NCI-H1694 treated with DMSO at 0.1 percent for 48 hours (cell line): ENCODE measurements at regions not wholly inside any gene's neighbourhood (a gene's known extent, or its start where the extent isn't known, plus 50 kb on each side); places are given as distances from the start of the nearest gene placed in this dataset.

Experiments used
- DNase-seq: peaks from one replicate; lab custom pipeline; 2025; lab: John Stamatoyannopoulos, UW

DNA sequence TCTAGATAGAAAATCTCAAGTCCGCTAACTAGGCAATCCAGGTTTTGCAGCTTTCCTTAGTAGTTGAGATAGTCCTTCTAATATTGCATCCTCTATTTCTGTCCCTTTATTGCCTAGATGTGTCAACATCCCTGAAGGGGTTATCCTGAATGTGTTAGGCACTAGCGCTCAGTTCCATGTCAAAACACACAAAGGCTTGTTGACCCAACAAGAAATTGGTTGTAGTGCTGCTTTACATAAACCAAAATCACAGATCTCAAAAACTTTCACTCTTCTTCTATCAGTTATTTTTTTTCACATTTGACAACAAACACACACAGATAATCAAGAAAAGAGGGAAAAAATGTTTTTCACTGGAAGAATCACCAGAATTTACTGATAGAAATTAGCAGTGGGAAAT, 51.4 kb upstream of the SOX2 start:
- DNase-seq = no peak

DNA sequence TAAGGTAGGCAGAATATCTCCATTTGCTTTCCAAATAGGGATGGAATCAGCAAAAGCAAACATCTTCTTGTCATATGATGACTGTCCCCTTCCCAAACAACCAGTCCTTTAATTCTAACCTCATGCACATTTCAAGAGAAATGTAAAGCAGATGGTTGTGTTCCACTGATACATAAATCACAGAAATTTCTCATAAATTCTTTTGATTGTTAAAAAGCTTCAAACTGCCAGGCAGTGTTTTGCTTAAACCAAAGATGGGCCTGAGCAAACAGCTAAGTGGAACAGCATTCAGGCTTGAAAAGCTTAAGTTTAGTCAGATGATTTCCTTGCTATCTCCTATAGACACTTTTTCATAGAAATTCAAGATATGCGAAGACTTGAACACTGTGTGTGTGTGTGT, 74.3 kb upstream of the SOX2 start:
- no peak for DNase-seq

DNA sequence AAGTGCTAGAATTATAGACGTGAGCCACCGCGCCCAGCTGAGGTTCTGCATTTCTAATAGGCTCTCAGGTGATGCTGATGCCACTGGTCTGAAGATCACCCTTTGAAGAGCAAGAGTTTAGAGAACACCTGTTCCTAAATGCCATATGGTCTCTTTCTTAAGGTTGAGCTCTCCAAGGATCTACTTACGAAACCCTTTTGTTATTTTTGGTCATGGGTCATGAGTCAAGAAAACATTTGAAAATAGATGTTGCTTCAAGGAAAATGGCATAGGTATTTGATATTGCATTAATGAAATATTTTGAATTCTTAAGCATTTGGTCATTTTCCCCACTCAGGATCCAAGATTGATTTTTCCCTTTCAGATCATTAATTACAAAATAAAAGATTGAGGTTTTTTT, 74.7 kb upstream of the SOX2 start:
- DNase-seq = no peak

DNA sequence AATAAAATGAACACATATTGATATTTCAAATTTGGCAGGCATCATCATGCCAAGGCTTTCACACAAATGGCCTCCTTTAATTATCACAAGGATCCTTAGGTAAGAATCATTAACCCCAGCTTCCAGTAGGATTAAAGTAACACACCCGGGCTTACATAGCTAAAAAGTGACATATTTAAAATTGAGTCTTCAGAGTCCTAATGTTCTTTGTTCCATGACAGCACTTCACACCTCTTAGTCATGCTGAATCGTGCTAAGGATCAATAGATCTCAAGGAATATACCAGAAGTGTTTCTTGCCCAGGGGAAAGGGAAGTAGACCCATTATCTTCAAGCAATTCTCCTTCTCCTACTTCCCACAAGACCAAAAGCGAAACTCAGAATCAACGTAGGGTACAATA, 76.6 kb upstream of the SOX2 start:
- no peak for DNase-seq

DNA sequence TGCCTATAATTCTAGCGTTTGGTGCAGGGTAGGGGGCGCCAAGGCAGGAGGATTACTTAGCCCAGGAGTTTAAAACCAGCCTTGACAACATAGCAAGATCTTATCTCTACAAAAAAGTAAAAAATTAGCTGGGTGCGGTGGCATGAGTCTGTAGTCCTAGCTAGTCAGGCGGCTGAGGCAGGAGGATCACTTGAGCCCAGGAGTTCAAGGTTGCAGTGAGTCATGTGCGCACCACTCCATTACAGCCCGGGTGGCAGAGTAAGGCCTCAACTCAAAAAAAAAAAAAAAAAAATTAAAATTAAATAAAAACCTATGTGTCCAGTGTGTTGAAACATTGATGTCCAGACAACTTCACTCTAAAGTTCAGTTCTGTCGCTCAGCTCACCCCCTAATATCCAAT, 78.2 kb upstream of the SOX2 start:
- no peak for DNase-seq

DNA sequence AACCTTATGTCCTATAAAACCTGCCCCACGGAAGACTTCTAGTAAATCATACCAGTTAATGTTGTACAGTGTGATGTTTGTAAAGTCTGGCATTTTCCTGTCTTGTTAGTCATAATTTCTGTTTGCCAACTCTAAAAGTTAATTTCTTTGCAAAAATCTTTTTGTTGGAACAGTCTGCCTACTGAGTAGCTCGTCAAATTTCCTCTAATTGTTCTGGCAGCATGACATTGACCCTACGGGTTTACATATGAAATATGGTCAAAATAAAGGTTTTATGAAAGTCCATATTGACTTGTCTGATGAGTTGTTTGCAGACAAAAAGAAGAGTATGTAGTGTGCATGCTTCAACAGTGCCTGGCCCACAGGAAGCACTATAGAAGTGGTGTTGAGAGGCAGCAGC, 79.8 kb upstream of the SOX2 start:
- no peak for DNase-seq

DNA sequence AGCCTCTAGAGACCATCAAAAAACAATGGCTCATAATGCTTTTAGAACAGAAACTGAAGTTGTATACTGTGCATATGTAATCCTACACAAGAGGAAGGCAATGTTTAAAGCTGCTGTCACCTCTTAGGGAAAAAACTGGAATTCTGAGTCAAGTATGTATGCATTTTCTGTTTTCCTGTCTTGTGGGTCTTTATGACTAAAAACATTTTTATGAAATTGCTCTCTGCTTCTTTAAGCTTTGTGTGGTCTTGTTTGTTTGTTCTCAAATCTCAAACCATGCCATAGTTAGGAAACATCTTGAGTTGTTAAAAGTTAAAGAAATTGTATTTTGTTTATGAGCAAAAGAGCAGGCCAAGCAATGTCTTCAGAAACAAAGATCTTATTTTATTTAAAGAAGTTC, 80.9 kb upstream of the SOX2 start:
- no peak for DNase-seq

DNA sequence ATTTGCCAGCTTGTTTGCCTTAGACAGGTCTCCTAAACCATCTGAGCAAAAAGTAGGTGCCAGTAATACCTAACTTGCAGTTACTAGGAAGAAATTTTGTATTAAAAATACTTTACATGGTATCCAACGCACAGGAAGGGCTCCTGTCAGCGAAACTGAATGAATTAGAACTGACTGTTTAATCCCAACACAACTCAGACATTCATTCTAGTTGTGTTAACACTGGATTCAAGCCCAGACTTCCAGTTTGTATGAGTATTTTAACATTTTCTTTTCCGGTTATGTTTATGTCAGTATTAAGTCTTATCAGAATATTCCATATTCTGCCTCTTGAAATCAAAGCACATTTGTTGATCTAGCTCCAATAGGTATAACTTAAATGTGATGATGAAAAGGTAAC, 82.0 kb upstream of the SOX2 start:
- no peak for DNase-seq

DNA sequence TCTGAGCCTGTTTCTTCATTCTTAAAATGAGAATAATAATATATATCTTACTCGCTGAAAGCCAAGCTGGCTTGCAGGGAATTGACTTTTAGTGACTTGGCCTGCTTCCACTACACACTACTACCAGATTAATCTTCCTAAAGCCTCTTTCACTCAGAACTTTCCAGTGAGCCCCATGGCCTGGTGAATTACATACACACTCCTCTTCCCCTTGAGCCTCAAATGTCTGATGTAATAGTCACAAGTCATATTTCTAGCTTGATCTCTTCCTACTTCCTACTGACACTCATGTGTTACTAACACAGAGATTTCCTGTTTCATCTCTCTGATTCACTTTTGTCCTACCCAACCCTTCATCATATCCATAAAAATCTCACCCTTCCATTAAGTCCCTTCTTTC, 82.7 kb upstream of the SOX2 start:
- no peak for DNase-seq

DNA sequence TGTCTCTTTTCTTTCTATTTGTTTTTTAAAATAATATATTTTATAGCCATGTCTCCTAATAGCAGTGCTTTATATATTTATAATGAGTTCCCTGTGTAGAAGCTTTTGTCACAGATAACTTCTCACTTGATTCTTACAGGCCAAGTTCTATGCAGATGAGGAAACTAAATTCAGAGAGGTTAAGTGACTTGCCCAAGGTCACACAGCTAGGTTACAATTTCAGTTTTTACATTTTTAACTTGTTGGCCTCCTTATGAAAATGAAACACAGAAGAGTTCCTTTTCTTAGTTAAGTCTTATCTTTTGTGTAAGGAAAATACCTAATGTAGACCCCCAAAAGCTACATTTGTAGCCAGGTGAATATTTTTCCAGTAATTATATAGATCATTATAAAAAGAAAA, 83.3 kb upstream of the SOX2 start:
- no peak for DNase-seq

DNA sequence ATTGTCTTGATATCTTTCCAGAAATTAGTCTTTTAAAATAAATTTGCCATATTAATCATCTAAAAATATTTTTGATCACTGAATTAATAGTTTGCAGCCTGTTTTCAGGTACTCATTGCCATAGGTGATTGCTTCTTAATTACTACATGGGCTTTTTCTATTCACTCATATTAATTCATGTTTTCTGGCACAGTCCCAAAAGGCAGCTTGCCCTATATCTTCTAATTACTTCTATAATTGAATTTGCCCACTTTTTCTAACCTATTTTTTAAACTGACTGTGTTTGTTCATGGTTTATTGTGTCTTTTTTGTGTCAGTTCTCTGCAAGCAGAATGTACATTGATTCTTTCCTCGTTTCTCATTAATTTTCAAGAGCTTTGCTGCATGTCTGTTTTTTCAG, 85.7 kb upstream of the SOX2 start:
- DNase-seq = no peak

DNA sequence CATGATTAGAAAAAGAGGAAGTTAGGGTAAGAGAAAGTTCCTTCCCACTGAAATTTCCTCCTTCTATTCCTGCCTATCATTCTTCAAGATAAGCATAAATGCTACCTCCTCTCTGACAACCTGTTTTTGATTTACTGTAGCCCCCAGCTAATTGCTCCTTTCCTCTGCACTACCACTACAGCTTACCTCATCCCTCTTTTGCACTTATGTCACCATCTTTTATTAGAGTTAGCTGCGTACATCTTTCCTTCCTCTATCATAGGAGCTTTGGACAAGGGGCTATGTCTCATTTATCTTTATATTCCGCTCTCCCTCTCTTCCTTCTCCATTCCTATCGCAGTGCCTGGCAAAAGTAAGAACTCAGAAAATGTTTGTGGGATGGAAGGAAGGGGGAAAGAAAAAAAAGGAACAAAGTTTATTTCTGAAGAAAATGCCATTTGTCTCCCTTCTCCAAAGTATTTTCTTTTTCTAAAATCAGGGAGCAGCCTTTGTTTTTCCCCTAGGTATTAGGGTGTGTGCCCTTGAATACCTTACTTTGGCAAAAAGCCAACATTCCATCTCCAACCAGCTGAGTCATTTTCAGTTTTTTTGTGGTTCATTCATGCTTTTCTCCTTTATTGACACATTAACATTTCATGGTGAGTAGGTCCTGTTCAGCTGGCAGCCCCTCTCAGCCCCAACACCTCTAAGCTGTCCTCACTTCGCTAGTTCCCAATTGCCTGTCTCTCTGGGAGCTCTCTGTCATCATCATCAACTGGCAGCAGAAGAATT, 87.6 kb upstream of the SOX2 start:
- no peak for DNase-seq

DNA sequence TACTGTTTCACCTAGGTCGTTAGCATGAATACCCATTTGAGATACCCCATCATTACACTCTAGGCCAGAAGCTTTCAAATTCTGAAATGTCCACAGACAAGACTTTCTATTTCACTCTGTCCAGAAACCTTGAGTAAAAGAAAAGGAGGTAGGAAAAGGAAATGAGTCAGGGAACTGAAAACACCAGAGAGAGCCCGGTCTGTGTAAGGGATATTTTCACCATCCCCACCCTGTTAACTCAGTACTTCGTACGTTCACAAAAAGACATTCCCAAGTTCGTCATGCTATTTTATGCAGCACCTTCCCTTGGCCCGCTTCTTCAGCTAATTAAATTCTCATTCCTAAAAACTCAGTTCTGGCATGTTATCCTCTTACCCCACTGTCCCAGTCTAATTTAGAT, 89.4 kb upstream of the SOX2 start:
- DNase-seq = no peak

DNA sequence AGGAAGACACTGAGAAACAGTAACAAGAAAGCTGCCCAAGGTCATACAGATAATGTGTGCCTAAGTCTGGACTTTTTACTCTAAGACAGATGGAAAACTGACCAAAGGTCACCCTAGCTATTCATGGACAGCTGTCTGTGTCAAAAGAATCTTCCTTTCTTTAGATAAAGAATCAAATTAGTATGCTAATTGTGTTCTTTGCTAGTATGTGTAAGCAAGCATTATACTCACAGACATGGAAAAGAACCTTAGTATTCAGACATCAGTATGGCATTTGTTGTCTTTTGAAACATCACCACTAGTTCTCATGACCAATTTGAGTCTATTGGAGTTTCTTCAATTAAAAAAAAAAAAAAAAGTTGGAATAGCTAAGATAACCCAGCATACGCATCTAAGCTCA, 91.8 kb upstream of the SOX2 start:
- DNase-seq = no peak

DNA sequence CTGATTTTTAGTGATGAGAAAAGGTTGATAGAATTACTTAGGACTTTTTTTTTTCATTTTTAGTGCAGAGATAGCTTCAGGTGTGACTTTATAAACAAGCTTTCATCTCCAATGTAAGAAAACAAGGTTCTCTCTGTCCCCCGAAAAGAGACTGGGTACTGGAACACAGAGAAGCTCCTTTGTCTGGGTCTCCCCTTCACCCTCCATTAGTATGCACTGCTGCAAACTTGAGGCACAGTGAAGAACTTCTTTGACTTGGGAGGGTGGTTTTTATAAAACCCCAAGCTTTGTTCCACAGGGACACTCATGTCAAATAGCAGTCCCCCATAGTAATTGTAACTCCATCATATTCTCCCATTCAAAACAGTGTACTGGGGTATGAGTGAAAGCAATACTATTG, 93.5 kb upstream of the SOX2 start:
- no peak for DNase-seq

DNA sequence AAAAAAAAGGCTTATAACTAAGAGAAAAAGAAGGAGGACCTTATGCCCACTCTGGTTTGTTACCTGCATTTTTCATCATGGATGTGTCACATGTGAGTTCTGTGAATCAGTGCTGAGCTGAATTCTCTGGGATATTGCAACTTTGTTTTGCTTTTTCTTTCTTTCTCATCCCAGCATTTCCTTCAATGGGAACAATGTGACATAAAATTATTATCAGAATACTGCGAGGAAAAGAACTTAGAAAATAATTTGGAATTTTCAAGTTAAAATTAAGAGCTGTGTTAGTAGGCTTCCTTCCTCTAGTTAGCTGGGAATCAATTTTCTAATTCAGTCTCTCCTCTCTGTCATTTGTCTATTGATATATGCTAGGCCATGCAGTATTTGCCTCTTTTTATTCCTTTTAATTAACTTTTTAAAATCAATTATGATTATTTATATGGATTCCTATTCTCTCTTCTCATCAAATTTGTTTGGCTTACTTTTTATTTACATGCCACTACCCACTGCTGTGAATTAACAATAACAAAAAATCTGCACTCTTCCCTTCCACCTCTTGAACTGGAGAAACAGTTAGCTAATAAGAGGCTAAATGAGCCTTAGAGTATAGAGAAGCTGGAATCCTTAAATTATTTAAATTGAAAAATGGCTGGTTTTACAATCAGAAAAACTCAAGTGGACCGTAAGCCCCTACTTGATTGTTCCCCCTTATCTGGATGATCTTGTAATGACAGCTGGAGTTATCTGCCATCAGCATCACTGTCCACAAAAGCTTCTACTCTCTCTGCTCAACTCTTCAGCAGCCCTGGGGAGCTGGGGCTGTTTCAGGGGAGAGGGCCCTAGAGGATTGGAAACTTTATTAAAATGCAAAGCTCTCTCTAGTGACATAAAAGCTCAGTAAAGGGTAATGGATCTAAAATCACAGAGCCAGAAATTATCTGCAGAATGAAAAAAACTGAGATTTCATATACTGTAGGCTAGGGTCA, 95.3 kb upstream of the SOX2 start:
- DNase-seq = no peak

DNA sequence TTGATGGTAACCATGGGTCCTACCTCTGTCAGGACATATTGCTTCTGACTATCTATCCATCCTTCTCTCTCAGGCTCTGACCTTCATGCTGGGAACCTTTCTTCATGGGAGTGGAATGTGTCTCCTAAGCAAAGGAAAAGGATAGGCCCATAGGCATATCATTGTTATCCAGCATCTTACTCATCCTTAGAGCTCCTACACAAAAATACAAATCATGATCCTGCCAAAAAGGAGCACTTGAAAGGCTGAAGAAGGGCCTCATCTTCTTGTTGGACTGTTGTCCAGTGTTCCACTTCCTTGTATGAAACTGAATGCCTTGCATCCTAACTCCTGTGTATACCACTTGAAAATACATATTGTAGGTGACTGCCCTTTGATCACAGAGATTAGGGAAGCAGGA, 96.1 kb upstream of the SOX2 start:
- no peak for DNase-seq

DNA sequence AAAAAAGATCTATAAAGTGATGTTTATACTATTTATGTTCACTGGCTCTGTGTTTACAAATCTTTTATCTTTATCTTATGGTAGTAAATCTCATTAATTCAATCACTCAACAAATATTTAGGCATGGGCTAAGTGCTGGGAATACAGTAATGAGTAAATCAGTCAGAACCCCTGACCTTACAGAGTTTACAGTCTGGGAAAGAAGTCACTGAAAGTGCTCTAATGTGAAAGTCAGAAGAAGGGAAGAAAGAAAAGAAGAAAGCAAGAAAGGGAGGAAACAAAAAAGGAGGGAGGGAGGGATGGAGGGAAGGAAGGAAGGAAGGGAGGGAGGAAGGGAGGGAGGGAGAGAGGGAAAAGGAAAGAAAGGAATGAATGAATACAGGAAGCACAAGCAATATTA, 96.8 kb upstream of the SOX2 start:
- DNase-seq = no peak

DNA sequence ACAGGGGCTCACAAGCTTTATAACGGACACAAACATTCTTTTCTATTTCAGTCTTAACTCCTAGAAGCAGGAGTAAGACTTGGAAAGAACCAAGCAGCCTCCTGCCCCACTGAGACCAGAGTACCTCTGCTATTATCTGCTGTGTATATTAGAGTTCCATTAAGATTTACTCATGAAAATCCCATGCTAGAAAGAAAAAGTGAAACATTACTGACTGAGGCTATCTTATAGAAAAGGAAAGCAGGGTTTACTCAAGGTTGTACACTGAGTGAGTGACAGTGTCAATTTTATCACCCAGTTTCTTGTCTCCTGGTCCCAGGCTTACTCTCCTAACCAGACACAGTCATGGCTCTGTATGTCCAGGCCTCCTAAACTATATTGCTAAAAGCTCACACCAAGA, 97.9 kb upstream of the SOX2 start:
- no peak for DNase-seq

DNA sequence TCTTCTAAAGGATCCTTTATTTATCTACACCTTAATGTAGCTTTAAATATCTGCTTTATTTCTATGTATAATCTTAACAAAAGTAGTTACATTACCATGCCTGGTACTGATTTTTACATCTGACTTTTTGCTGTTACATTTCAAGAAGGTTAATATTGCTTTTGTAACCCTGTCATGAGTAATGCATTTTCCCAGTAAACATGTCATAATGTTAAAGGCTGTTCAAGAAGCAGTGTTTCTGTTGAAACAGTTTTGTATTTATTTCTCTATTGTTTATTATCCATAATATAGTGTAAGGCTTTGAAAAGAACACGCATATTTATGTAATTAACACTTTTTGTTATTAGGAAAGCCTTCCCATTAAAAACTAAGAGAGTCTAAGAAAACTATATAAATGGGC, 98.5 kb upstream of the SOX2 start:
- DNase-seq = no peak

DNA sequence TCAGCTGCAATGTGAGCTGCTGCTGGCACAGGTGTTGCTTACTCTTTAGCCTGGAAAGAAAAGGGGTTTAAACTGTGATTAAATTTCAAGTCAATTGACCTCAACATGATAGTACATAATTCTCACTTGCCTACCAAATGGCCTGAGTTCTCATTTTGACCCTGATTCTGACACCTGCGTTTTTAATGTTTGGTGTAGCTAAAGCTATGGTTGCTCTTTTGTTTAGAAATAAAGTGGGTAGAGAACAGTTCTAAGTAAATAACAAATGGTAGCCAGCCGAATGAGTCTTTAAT, 100.8 kb upstream of the SOX2 start:
- no peak for DNase-seq

DNA sequence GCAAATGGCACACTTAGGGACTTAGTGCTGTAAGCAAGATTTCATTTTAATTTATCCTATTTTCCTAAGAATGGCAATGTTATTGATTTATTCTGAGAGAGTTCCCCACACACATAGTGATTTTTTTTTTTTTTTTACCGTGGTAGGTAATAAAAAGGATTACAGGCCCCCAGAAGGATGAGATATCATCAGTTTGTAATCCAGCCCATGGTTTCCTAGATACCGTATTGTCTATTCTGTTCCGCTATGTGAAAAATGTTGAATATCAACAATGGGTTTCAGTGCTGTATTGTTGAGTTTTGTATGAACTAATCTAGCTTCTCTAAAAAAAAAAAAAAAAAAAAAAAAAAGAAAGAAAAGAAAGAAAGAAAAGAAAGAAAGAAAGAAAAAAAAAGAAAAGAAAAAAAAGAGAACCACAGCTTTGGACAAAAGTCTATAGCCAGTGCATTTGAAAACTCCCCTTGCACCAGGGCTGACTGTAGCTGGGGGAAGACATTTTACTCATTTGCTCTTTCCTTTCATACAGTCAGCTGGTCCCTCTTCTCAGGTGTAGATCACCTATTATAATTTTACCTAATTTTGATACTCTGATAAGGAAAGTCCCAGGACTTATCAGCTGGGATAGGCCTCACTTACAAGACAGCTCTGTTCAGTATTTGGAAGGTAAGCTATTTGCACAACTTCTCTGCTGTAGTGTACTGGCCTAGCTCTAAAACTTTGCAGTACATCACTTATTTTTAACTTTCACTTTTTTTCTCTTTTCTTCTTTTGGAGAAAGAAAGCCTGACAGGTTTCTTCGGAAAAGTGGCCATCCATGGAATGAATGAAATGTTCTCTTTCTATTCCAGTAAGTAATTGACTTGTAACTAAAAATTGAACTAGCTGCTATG, 101.4 kb upstream of the SOX2 start:
- no peak for DNase-seq
